Parathyroid adenoma (tissue), 2 donors: ENCODE measurements at regions not wholly inside any gene's neighbourhood (a gene's known extent, or its start where the extent isn't known, plus 50 kb on each side); places are given as distances from the start of the nearest gene placed in this dataset.
"Not testable (repeated sequence)": the region's sequence is repeated elsewhere in the genome, so short reads cannot be mapped to it uniquely, and the experiment has no call there.

Experiments
- H2AFZ ChIP-seq: fragments of 300-600 bp; sonication (generic); one replicate; pipeline ENCODE4 v1.7.0; 2017; ENCODE audit warnings: antibody characterized with exemption, mild to moderate bottlenecking
- H3K27ac ChIP-seq: fragments of 300-600 bp; sonication (generic); one replicate; pipeline ENCODE4 v1.7.0; 2017
- H3K27me3 ChIP-seq: fragments of 300-600 bp; sonication (generic); one replicate; pipeline ENCODE4 v1.7.0; 2017; ENCODE audit warnings: low read length; ENCODE audit not compliant: control insufficient read depth, insufficient read depth
- H3K36me3 ChIP-seq: fragments of 300-600 bp; sonication (generic); one replicate; pipeline ENCODE4 v1.7.0; 2017; ENCODE audit warnings: low read length; ENCODE audit not compliant: control insufficient read depth, insufficient read depth
- H3K4me1 ChIP-seq: fragments of 300-600 bp; sonication (generic); one replicate; pipeline ENCODE4 v1.7.0; 2017; ENCODE audit warnings: control low read depth
- H3K4me2 ChIP-seq: fragments of 300-600 bp; sonication (generic); one replicate; pipeline ENCODE4 v1.7.0; 2017; ENCODE audit warnings: low read length
- H3K4me3 ChIP-seq: fragments of 300-600 bp; sonication (generic); one replicate; pipeline ENCODE4 v1.7.0; 2017; ENCODE audit warnings: low read depth, low read length
- H3K79me2 ChIP-seq: fragments of 300-600 bp; sonication (generic); one replicate; pipeline ENCODE4 v1.7.0; 2017; ENCODE audit warnings: control low read depth
- H3K9ac ChIP-seq: fragments of 300-600 bp; sonication (generic); one replicate; pipeline ENCODE4 v1.7.0; 2017; ENCODE audit warnings: mild to moderate bottlenecking
- H3K9me3 ChIP-seq: fragments of 300-600 bp; sonication (generic); one replicate; pipeline ENCODE4 v1.7.0; 2017; ENCODE audit warnings: low read length; ENCODE audit not compliant: control insufficient read depth
- CTCF ChIP-seq: fragments of 300-600 bp; sonication (generic); IDR thresholded peaks from one replicate; pipeline ENCODE4 v1.7.0; 2017; ENCODE audit warnings: antibody characterized with exemption, mild to moderate bottlenecking
- donor health status: primary hyperparathyroidism.

GRCh38 chr5:159802661-159803060, 113.6 kb upstream of the ADRA1B start:
- Histone ChIP-seq H3K9me3 (no peaks in the 10 kb centered on the region), H3K4me1 (no peaks in the 10 kb centered on the region), H3K4me3 (no peak overlapping the region), H3K27ac (no peak overlapping the region), H3K79me2 (no peaks in the 10 kb centered on the region), H3K36me3 (no peaks in the 10 kb centered on the region), H3K27me3 (no peaks in the 10 kb centered on the region), H3K4me2 (no peak overlapping the region), H3K9ac (no peak overlapping the region), H2AFZ (no peak overlapping the region)
- TF ChIP-seq CTCF = no peak

GRCh38 chr5:159804121-159804520, 112.2 kb upstream of the ADRA1B start:
- H3K27ac ChIP-seq = no peak overlapping the region
- H3K4me1 ChIP-seq = no peaks in the 10 kb centered on the region
- H3K4me3 ChIP-seq = no peak overlapping the region
- H3K79me2 ChIP-seq = no peaks in the 10 kb centered on the region
- H3K9ac ChIP-seq = no peak overlapping the region
- TF ChIP-seq CTCF = no peak
- no peaks in the 10 kb centered on the region for H3K36me3 ChIP-seq
- H2AFZ ChIP-seq = no peak overlapping the region
- no peaks in the 10 kb centered on the region for H3K9me3 ChIP-seq
- no peak overlapping the region for H3K4me2 ChIP-seq
- no peaks in the 10 kb centered on the region for H3K27me3 ChIP-seq

- TF ChIP-seq CTCF = no peak
- H3K27ac ChIP-seq = no peak overlapping the region
- no peak overlapping the region for H3K9ac ChIP-seq
- H3K4me3 ChIP-seq = no peak overlapping the region
- no peaks in the 10 kb centered on the region for H3K36me3 ChIP-seq
- no peak overlapping the region for H3K4me2 ChIP-seq
- no peaks in the 10 kb centered on the region for H3K27me3 ChIP-seq
- H3K79me2 ChIP-seq = no peaks in the 10 kb centered on the region
- no peaks in the 10 kb centered on the region for H3K9me3 ChIP-seq
- no peak overlapping the region for H2AFZ ChIP-seq
- no peaks in the 10 kb centered on the region for H3K4me1 ChIP-seq
Measured at GRCh38 chr5:159805021-159805420, 111.3 kb upstream of the ADRA1B start.

GRCh38 chr5:159807135-159807534, 109.1 kb upstream of the ADRA1B start:
- H3K4me1 ChIP-seq, H3K27me3 ChIP-seq, H3K9ac ChIP-seq, H3K4me2 ChIP-seq, H3K9me3 ChIP-seq, H3K79me2 ChIP-seq, H3K27ac ChIP-seq, H3K4me3 ChIP-seq, H3K36me3 ChIP-seq, H2AFZ ChIP-seq: not testable (repeated sequence)

- Histone ChIP-seq H3K36me3 (no peaks in the 10 kb centered on the region), H3K79me2 (no peaks in the 10 kb centered on the region), H3K9me3 (no peaks in the 10 kb centered on the region), H3K27me3 (no peaks in the 10 kb centered on the region), H3K4me1 (no peaks in the 10 kb centered on the region), H3K9ac (no peak overlapping the region), H2AFZ (no peak overlapping the region), H3K4me2 (no peak overlapping the region), H3K4me3 (no peak overlapping the region), H3K27ac (no peak overlapping the region)
- TF ChIP-seq CTCF = no peak
Measured at GRCh38 chr5:159807586-159807985, 108.7 kb upstream of the ADRA1B start.
